ENCODE measurements at regions not wholly inside any gene's neighbourhood (a gene's known extent, or its start where the extent isn't known, plus 50 kb on each side); places are given as distances from the start of the nearest gene placed in this dataset.
"Not testable (repeated sequence)": the region's sequence is repeated elsewhere in the genome, so short reads cannot be mapped to it uniquely, and the experiment has no call there.

- ChIA-PET POLR2A (ENCODE audit: low non-redundant PET) (no interaction called here), CTCF (interaction anchor here (1.2 kb wide), 1 partner anchor 148 kb away, joined by 3 read pairs; no protein-coding TSS in a partner anchor)
- no peak for TF ChIP-seq CTCF (conservative IDR thresholded peaks at IDR 0.05; ENCODE audit: low read depth)
- no peak for DNase-seq (ENCODE audit: low spot score)
- no peak overlapping the region for H3K27ac ChIP-seq
Observed at GRCh38 chr1:207256869-207257268, 64.6 kb upstream of the CD55 start.

GRCh38 chr1:207259391-207259790, 62.1 kb upstream of the CD55 start:
- no peak for DNase-seq (ENCODE audit: low spot score)
- CTCF ChIA-PET, result no interaction called here
- H3K27ac ChIP-seq, result no peak overlapping the region
- POLR2A ChIA-PET (ENCODE audit: low non-redundant PET), result no interaction called here
- no peak for TF ChIP-seq CTCF (conservative IDR thresholded peaks at IDR 0.05; ENCODE audit: low read depth)

GRCh38 chr1:207261971-207262370, 59.5 kb upstream of the CD55 start:
- no peak overlapping the region for H3K27ac ChIP-seq
- POLR2A ChIA-PET (ENCODE audit: low non-redundant PET), result no interaction called here
- no peak for DNase-seq (ENCODE audit: low spot score)
- no peak for TF ChIP-seq CTCF (conservative IDR thresholded peaks at IDR 0.05; ENCODE audit: low read depth)
- CTCF ChIA-PET, result no interaction called here

GRCh38 chr1:207262891-207263290, 58.6 kb upstream of the CD55 start:
- H3K27ac ChIP-seq; CTCF ChIA-PET; DNase-seq (ENCODE audit: low spot score); POLR2A ChIA-PET (ENCODE audit: low non-redundant PET): not testable (repeated sequence)

- H3K27ac ChIP-seq, result no peak overlapping the region
- DNase-seq (ENCODE audit: low spot score), result no peak
- no peak for TF ChIP-seq CTCF (conservative IDR thresholded peaks at IDR 0.05; ENCODE audit: low read depth)
- POLR2A ChIA-PET (ENCODE audit: low non-redundant PET), result no interaction called here
- CTCF ChIA-PET, result no interaction called here
Observed at GRCh38 chr1:207264663-207265252, 56.7 kb upstream of the CD55 start.

GRCh38 chr1:207268337-207268736, 53.1 kb upstream of the CD55 start:
- ChIA-PET CTCF (no interaction called here), POLR2A (ENCODE audit: low non-redundant PET) (no interaction called here)
- no peak for TF ChIP-seq CTCF (conservative IDR thresholded peaks at IDR 0.05; ENCODE audit: low read depth)
- no peak for DNase-seq (ENCODE audit: low spot score)
- H3K27ac ChIP-seq, result no peak overlapping the region

- H3K27ac ChIP-seq, result no peak overlapping the region
- ChIA-PET CTCF (no interaction called here), POLR2A (ENCODE audit: low non-redundant PET) (no interaction called here)
- TF ChIP-seq CTCF (conservative IDR thresholded peaks at IDR 0.05; ENCODE audit: low read depth), result no peak
- no peak for DNase-seq (ENCODE audit: low spot score)
Observed at GRCh38 chr1:207268753-207269511, 52.5 kb upstream of the CD55 start.
